LNCAP (cell line): ENCODE measurements at regions not wholly inside any gene's neighbourhood (a gene's known extent, or its start where the extent isn't known, plus 50 kb on each side); places are given as distances from the start of the nearest gene placed in this dataset.

ENCODE experiments used
- TF ChIP-seq, protein P1 (sequence below): fragments of 450-650 bp; IDR thresholded peaks from 2 replicates; pipeline ENCODE4 v1.5.1; 2017; ENCODE audit warnings: mild to moderate bottlenecking

DNA sequence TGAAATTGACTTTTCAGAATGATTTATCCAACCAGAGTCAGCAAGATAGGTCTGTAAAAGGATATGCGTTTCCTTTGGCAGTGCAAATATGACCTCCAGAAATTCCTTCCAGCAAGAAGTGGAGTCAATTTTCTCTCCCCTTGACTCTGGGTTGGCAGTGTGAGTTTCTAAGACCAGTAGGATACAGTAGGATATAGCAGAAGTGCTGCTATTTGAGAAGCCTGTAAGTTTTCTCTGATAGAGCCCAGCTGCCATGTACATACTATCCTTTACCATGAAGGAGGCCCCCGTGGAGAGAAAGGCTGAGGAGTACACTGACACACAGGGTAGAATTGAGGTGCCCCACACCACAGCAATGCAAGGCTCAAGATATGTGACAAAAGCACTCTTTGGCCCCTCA, 409.1 kb upstream of the PDZRN3 start:
- TF ChIP-seq, protein P1, sequence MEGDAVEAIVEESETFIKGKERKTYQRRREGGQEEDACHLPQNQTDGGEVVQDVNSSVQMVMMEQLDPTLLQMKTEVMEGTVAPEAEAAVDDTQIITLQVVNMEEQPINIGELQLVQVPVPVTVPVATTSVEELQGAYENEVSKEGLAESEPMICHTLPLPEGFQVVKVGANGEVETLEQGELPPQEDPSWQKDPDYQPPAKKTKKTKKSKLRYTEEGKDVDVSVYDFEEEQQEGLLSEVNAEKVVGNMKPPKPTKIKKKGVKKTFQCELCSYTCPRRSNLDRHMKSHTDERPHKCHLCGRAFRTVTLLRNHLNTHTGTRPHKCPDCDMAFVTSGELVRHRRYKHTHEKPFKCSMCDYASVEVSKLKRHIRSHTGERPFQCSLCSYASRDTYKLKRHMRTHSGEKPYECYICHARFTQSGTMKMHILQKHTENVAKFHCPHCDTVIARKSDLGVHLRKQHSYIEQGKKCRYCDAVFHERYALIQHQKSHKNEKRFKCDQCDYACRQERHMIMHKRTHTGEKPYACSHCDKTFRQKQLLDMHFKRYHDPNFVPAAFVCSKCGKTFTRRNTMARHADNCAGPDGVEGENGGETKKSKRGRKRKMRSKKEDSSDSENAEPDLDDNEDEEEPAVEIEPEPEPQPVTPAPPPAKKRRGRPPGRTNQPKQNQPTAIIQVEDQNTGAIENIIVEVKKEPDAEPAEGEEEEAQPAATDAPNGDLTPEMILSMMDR, result no peak

DNA sequence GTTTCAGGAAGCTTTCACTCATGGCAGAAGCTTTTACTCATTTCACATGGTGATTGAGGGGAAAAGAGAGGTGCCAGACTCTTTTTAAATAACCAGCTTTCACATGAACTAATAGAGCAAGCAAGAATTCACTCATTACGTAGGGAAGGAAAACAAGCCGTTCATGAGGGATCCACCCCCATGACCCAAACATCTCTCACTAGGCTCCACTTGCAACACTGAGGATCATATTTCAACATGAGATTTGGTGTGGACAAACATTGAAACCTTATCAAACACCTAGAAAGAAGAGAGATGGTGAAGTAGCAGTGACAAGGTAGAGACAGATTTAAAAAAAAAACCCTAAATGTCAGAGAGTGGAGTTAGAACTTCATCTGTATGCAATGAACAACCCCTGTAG, 408.6 kb upstream of the PDZRN3 start:
- TF ChIP-seq, protein P1, result no peak

DNA sequence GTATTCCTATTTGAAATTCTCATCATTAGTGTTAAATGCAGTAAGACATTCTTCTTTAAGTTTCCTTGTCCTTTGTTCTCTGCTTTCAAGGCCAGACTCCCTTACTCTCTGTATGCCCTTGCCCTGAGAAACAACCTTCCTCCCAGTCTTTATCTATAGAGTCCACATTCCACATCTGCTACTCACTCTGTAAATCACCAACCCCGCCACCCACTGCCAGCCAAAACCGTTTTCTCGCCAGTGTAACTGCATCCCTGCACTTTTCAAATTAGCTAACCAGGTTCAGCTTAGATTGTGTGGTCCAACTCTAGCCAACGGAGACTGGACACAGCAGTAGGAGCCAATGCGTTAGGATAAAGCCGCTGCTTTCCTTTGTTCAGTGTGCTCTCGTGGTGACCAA, 402.4 kb upstream of the PDZRN3 start:
- TF ChIP-seq, protein P1, result no peak

DNA sequence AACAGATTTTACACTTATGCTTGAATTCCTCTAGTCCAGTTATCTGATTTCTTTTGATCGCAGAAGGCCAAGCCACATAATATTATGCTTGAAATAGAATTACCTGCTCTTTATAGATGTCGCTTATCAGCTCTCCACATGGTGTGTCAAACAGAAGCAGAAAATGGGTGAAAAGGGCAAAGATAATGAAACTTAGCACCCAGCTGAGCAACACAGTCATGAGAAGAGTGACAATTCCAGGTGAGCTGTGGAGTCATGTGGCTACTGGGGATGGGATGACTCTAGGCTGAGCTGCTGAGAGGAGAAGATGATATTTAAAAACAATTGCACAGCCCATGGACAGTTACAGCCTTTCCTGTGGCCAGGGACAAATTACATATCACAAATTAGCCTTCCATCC, 398.7 kb upstream of the PDZRN3 start:
- TF ChIP-seq, protein P1, result no peak

DNA sequence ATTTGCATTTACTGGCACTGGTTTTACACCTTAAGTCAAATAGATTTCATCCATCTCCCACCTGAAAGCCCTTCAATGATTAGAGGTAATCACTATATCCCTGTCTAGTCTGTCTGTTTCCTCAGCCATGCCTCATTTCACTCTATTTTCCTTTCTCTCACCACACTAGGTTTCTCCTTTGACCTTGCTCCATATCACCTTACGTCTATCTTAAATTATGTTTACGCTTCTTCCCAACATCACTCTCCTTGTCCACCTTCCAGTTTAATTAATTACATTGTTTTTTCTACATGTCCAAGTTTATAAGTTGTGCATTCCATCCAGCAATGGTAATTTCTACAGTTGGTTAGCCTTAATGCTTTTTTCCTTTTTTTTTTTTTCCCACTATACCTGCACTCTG, 396.7 kb upstream of the PDZRN3 start:
- TF ChIP-seq, protein P1, result no peak

DNA sequence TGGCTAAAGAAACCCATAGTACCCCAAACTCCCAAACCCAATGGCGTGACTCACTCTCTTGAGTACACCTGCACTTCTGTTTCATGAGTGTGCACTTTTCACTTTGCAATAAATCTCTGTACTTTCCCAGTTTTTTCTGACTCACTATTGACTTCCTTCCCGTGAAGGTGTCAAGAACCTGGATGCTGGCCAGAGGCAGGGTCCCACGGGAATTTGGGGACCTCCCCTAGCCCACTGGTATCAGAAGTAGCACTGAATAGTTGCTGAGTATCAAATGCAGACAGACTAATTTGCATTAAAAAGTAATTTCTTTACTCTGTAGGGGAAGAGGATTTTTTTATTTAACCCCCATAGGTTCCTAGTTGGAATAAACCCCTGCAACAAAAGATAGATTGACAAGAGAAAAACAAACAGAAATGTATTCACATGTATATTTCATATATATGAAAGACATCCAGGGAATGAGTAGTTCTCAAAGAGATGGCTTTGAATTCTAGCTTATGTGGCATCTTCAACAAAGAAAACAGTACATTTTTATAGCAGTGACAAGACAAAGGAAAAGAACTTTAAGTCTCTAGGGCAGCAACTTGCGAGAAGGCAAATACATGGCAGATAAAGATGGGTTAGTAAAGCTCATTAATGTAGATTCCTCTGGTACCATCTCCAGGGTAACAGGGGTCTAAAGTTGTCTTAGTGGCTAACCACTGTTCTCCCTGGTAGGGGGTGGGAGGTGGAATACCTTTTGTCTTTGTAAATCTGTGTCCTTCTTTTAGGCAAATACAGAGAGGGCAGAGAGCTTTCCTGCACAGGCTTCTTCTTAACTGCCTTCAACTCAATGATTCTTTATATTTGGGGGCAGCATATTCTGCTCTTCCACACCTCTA, 385.5 kb upstream of the PDZRN3 start:
- TF ChIP-seq, protein P1, result no peak

DNA sequence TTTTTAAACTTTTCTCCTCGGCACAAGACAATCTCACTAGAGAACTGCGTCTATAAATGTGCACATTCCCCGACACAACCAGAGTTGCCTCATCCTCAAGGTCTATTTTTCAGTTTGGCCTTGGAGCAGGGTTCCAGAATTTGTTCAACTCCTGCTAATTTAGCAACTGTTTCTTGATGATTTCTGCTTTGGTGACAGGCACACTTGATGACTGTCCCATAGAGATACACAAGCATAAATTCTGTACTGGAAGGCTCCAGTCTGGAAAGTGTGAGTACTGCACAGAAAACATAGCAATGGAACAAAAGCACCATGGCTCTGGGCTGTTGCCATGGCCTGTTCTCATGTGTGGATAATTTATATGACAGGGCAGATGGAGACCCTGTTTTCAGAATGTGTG, 379.6 kb upstream of the PDZRN3 start:
- TF ChIP-seq, protein P1, result no peak
